ENCODE measurements at regions not wholly inside any gene's neighbourhood (a gene's known extent, or its start where the extent isn't known, plus 50 kb on each side); places are given as distances from the start of the nearest gene placed in this dataset.

DNA sequence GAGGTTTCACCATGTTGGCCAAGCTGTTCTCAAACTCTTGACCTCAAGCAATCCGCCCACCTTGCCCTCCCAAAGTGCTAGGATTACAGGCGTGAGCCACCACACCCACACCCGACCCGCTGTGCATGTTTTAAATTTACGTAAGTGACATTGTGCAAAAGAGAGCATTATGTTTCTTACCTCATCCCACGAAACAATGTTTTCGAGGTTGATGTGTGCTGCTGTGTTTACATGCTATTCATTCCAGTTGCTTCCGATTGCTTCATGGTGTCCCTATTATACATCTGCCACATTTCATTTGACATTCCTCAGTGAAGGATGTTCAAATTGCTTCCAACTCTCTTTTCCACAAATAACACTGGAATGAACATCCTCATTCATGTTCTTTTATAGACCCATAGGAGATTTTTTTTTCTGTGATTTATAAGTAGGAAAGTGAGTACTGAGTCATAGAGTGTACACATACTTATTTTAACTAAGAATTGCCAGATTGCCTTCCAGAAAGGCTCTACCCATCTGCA is 403.9 kb upstream of the JARID2 start:
- no peak for TF ChIP-seq POLR2A (IDR thresholded peaks at IDR 0.05; ENCODE audit: low read depth)
- TF ChIP-seq, protein P1, sequence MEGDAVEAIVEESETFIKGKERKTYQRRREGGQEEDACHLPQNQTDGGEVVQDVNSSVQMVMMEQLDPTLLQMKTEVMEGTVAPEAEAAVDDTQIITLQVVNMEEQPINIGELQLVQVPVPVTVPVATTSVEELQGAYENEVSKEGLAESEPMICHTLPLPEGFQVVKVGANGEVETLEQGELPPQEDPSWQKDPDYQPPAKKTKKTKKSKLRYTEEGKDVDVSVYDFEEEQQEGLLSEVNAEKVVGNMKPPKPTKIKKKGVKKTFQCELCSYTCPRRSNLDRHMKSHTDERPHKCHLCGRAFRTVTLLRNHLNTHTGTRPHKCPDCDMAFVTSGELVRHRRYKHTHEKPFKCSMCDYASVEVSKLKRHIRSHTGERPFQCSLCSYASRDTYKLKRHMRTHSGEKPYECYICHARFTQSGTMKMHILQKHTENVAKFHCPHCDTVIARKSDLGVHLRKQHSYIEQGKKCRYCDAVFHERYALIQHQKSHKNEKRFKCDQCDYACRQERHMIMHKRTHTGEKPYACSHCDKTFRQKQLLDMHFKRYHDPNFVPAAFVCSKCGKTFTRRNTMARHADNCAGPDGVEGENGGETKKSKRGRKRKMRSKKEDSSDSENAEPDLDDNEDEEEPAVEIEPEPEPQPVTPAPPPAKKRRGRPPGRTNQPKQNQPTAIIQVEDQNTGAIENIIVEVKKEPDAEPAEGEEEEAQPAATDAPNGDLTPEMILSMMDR (IDR thresholded peaks at IDR 0.05), result no peak
- TF ChIP-seq EP300 (IDR thresholded peaks at IDR 0.05), result peak; percentile 92
